ENCODE measurements at regions not wholly inside any gene's neighbourhood (a gene's known extent, or its start where the extent isn't known, plus 50 kb on each side); places are given as distances from the start of the nearest gene placed in this dataset.

DNA sequence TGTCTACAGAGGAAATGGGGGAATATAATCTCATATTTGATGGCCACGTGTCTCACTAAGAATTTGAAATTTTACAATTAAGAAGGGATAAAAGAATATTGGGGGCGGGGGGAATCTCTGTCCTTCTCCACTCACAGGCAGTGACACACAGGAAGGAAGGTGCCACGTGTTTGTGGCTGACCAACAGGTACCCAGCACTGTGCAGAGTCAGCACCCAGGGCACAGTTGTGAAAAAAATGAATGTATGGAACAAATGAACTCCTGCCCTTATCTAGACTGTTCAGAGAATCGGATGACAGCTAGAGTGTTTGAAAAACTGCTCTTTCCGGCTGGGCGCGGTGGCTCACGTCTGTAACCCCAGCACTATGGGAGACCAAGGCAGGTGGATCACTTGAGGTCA is 317.0 kb upstream of the MYT1L start:
- TF ChIP-seq POLR2A (IDR thresholded peaks at IDR 0.05) (no peak), EP300 (IDR thresholded peaks at IDR 0.05) (no peak)
- TF ChIP-seq, protein P1, sequence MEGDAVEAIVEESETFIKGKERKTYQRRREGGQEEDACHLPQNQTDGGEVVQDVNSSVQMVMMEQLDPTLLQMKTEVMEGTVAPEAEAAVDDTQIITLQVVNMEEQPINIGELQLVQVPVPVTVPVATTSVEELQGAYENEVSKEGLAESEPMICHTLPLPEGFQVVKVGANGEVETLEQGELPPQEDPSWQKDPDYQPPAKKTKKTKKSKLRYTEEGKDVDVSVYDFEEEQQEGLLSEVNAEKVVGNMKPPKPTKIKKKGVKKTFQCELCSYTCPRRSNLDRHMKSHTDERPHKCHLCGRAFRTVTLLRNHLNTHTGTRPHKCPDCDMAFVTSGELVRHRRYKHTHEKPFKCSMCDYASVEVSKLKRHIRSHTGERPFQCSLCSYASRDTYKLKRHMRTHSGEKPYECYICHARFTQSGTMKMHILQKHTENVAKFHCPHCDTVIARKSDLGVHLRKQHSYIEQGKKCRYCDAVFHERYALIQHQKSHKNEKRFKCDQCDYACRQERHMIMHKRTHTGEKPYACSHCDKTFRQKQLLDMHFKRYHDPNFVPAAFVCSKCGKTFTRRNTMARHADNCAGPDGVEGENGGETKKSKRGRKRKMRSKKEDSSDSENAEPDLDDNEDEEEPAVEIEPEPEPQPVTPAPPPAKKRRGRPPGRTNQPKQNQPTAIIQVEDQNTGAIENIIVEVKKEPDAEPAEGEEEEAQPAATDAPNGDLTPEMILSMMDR (IDR thresholded peaks at IDR 0.05) = no peak
